HEK293 (cell line): ENCODE measurements at regions not wholly inside any gene's neighbourhood (a gene's known extent, or its start where the extent isn't known, plus 50 kb on each side); places are given as distances from the start of the nearest gene placed in this dataset.

Source experiments
- HOXA7 ChIP-seq: sonication (generic); formaldehyde crosslinking; IDR thresholded peaks from 2 replicates; pipeline ENCODE4 v1.8.1; 2022; ENCODE audit warnings: missing genetic modification reagents, borderline replicate concordance
- SP2 ChIP-seq: fragments of 450-650 bp; formaldehyde crosslinking; IDR thresholded peaks from 2 replicates; pipeline ENCODE4 v1.5.1; 2016; ENCODE audit warnings: missing biosample characterization, missing genetic modification characterization
- ZBTB17 ChIP-seq: fragments of 450-650 bp; formaldehyde crosslinking; IDR thresholded peaks from 2 replicates; pipeline ENCODE4 v1.5.1; 2016; ENCODE audit warnings: missing biosample characterization, missing genetic modification characterization
- ZNF292 ChIP-seq: fragments of 450-650 bp; formaldehyde crosslinking; IDR thresholded peaks from 2 replicates; pipeline ENCODE4 v1.5.1; 2016; ENCODE audit warnings: low read depth, missing biosample characterization, missing genetic modification characterization, borderline replicate concordance
- ZNF404 ChIP-seq: fragments of 450-650 bp; formaldehyde crosslinking; IDR thresholded peaks from 2 replicates; pipeline ENCODE4 v1.5.1; 2017; ENCODE audit warnings: missing biosample characterization, missing genetic modification characterization
- ZNF449 ChIP-seq: fragments of 450-650 bp; formaldehyde crosslinking; IDR thresholded peaks from 2 replicates; pipeline ENCODE4 v1.5.1; 2017; ENCODE audit warnings: missing biosample characterization, mild to moderate bottlenecking, missing genetic modification characterization, moderate library complexity
- ZNF610 ChIP-seq: fragments of 450-650 bp; formaldehyde crosslinking; IDR thresholded peaks from 2 replicates; pipeline ENCODE4 v1.5.1; 2016; ENCODE audit warnings: missing biosample characterization, missing genetic modification characterization, borderline replicate concordance
- TF ChIP-seq, protein P1 (sequence below): fragments of 450-650 bp; formaldehyde crosslinking; IDR thresholded peaks from 2 replicates; pipeline ENCODE4 v1.5.1; 2016; ENCODE audit warnings: missing biosample characterization, missing genetic modification characterization

DNA sequence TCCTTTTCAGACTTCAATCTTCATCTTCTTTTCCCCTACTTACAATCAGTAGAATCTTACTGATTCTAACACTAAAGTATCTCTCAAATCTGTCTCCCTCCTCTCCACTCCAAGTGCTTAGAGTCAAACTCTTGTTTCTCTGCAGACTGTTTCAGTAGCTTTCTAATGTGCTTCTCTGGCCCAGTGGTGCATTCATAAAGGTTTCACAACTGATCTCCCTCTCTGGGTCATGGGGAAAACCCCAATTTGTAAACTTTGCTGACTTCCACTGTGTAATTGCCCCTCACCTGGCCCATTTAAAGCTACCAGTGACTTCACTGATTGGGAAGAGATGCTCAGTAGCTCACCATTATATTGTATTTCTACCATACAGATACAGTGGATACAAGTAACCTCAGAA is 183.6 kb downstream of the FAXC start:
- TF ChIP-seq ZBTB17 (no peak), ZNF610 (tag by site-specific recombination) (no peak), ZNF404 (no peak), ZNF292 (tag by site-specific recombination) (no peak), ZNF449 (tag by site-specific recombination) (no peak), SP2 (tag by site-specific recombination) (no peak), HOXA7 (CRISPR knock-in tag) (no peak)
- TF ChIP-seq, protein P1, sequence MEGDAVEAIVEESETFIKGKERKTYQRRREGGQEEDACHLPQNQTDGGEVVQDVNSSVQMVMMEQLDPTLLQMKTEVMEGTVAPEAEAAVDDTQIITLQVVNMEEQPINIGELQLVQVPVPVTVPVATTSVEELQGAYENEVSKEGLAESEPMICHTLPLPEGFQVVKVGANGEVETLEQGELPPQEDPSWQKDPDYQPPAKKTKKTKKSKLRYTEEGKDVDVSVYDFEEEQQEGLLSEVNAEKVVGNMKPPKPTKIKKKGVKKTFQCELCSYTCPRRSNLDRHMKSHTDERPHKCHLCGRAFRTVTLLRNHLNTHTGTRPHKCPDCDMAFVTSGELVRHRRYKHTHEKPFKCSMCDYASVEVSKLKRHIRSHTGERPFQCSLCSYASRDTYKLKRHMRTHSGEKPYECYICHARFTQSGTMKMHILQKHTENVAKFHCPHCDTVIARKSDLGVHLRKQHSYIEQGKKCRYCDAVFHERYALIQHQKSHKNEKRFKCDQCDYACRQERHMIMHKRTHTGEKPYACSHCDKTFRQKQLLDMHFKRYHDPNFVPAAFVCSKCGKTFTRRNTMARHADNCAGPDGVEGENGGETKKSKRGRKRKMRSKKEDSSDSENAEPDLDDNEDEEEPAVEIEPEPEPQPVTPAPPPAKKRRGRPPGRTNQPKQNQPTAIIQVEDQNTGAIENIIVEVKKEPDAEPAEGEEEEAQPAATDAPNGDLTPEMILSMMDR (tag by site-specific recombination) = no peak
